Right lobe of liver (tissue), 4 donors: ENCODE measurements at regions not wholly inside any gene's neighbourhood (a gene's known extent, or its start where the extent isn't known, plus 50 kb on each side); places are given as distances from the start of the nearest gene placed in this dataset.

ENCODE experiments used
- POLR2A ChIP-seq: fragments of 450-650 bp; IDR thresholded peaks from one replicate; pipeline ENCODE4 v1.6.1; 2017; ENCODE audit warnings: antibody characterized with exemption, mild to moderate bottlenecking
- TF ChIP-seq, protein P1 (sequence below), 4 donors: fragments of 200-600 bp in 3 of 4; fragments of 450-650 bp in 1 of 4; IDR thresholded peaks; one replicate each; pipeline versions ENCODE4 v1.5.1 to v1.8.0; 2016 to 2022; ENCODE audit warnings: antibody characterized with exemption in 4 of 4, mild to moderate bottlenecking in 2 of 4
- donor health status: DM: no; HTN: no; CAD: no.
- donor health status: DM: no; HTN: no; CAD: no.
- donor health status: DM: no; HTN: yes; CAD: no.

DNA sequence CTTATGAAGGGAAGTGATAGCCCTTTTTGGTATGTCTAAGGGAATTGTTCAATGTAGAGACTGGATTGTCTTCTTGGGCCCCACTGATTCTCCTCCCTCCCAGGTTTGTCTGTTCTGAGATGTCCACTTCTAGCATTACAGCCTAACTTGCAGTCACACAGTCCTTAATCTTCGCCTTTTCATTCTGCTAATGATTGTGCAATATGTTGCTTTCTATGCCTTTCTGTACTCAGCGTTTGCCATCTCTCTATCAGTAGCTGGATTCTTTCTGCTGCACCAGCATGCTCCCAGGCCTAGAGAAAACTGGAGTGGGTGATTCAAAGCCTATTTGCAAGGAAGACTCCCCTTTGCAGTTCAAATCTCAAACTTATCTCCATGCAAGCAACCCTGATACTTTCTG is 307.5 kb upstream of the DACH1 start:
- TF ChIP-seq, protein P1, sequence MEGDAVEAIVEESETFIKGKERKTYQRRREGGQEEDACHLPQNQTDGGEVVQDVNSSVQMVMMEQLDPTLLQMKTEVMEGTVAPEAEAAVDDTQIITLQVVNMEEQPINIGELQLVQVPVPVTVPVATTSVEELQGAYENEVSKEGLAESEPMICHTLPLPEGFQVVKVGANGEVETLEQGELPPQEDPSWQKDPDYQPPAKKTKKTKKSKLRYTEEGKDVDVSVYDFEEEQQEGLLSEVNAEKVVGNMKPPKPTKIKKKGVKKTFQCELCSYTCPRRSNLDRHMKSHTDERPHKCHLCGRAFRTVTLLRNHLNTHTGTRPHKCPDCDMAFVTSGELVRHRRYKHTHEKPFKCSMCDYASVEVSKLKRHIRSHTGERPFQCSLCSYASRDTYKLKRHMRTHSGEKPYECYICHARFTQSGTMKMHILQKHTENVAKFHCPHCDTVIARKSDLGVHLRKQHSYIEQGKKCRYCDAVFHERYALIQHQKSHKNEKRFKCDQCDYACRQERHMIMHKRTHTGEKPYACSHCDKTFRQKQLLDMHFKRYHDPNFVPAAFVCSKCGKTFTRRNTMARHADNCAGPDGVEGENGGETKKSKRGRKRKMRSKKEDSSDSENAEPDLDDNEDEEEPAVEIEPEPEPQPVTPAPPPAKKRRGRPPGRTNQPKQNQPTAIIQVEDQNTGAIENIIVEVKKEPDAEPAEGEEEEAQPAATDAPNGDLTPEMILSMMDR (IDR thresholded peaks at IDR 0.05) = no peak
- TF ChIP-seq POLR2A = no peak
